ENCODE measurements at regions not wholly inside any gene's neighbourhood (a gene's known extent, or its start where the extent isn't known, plus 50 kb on each side); places are given as distances from the start of the nearest gene placed in this dataset.

DNA sequence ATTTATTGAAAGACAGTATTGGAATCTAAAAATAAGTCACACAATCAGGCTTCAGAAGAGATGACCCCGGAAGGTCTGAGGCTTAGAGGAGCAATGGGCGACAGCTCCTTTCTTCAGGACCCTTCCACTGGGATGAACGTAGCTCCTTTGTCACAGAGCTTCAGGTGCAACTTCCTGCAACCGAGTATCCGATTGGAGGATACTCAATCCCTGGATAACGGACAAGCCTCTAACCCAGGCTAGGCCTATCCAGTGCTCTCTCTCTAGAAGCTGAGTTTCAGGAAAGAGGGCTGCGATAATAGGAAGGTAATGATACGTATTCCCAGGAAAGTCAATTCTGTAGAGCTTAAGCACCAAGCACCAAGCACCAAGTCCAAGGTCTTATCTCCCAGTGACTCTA, 349.4 kb upstream of the NPSR1 start:
- TF ChIP-seq, protein P1, sequence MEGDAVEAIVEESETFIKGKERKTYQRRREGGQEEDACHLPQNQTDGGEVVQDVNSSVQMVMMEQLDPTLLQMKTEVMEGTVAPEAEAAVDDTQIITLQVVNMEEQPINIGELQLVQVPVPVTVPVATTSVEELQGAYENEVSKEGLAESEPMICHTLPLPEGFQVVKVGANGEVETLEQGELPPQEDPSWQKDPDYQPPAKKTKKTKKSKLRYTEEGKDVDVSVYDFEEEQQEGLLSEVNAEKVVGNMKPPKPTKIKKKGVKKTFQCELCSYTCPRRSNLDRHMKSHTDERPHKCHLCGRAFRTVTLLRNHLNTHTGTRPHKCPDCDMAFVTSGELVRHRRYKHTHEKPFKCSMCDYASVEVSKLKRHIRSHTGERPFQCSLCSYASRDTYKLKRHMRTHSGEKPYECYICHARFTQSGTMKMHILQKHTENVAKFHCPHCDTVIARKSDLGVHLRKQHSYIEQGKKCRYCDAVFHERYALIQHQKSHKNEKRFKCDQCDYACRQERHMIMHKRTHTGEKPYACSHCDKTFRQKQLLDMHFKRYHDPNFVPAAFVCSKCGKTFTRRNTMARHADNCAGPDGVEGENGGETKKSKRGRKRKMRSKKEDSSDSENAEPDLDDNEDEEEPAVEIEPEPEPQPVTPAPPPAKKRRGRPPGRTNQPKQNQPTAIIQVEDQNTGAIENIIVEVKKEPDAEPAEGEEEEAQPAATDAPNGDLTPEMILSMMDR (conservative IDR thresholded peaks at IDR 0.05; ENCODE audit: low read depth, low read length), result no peak
- TF ChIP-seq EZH2 (IDR thresholded peaks at IDR 0.05; ENCODE audit: low read length, unreplicated experiment), result no peak
- no peak for TF ChIP-seq EZH2phosphoT487 (IDR thresholded peaks at IDR 0.05; ENCODE audit: borderline replicate concordance, low read length)

Measured in PC-3 (cell line).